ENCODE measurements at regions not wholly inside any gene's neighbourhood (a gene's known extent, or its start where the extent isn't known, plus 50 kb on each side); places are given as distances from the start of the nearest gene placed in this dataset.
"Not testable (repeated sequence)": the region's sequence is repeated elsewhere in the genome, so short reads cannot be mapped to it uniquely, and the experiment has no call there.

GRCh38 chr16:21533474-21533873, 65.9 kb upstream of the METTL9 start:
- not testable (repeated sequence) for H3K9me3 ChIP-seq (ENCODE audit: control insufficient read depth, low read length, poor library complexity, severe bottlenecking); DNase-seq; H3K4me3 Mint-ChIP-seq; H3K27me3 Mint-ChIP-seq; ATAC-seq; H3K4me1 Mint-ChIP-seq; H3K27ac Mint-ChIP-seq; H3K36me3 Mint-ChIP-seq (ENCODE audit: low read depth)

- DNase-seq; H3K27me3 Mint-ChIP-seq; H3K9me3 ChIP-seq (ENCODE audit: control insufficient read depth, low read length, poor library complexity, severe bottlenecking); H3K36me3 Mint-ChIP-seq (ENCODE audit: low read depth); H3K27ac Mint-ChIP-seq; H3K4me3 Mint-ChIP-seq; H3K4me1 Mint-ChIP-seq: not testable (repeated sequence)
- peak; percentile 57 for ATAC-seq
Observed at GRCh38 chr16:21534561-21534960, 64.8 kb upstream of the METTL9 start.

- not testable (repeated sequence) for H3K27me3 Mint-ChIP-seq; H3K9me3 ChIP-seq (ENCODE audit: control insufficient read depth, low read length, poor library complexity, severe bottlenecking); H3K4me1 Mint-ChIP-seq; H3K27ac Mint-ChIP-seq; H3K4me3 Mint-ChIP-seq; H3K36me3 Mint-ChIP-seq (ENCODE audit: low read depth); ATAC-seq; DNase-seq
Observed at GRCh38 chr16:21535201-21535600, 64.2 kb upstream of the METTL9 start.

- not testable (repeated sequence) for H3K27ac Mint-ChIP-seq, H3K4me1 Mint-ChIP-seq, DNase-seq
Observed at GRCh38 chr16:21536740-21537139, 62.6 kb upstream of the METTL9 start.

GRCh38 chr16:21537598-21537997, 61.8 kb upstream of the METTL9 start:
- DNase-seq; H3K27ac Mint-ChIP-seq; ATAC-seq; H3K9me3 ChIP-seq (ENCODE audit: control insufficient read depth, low read length, poor library complexity, severe bottlenecking); H3K27me3 Mint-ChIP-seq; H3K4me3 Mint-ChIP-seq; H3K4me1 Mint-ChIP-seq; H3K36me3 Mint-ChIP-seq (ENCODE audit: low read depth): not testable (repeated sequence)

More at GRCh38 chr16:21536740-21537139, 62.6 kb upstream of the METTL9 start:
- H3K36me3 Mint-ChIP-seq (ENCODE audit: low read depth); H3K27me3 Mint-ChIP-seq; H3K9me3 ChIP-seq (ENCODE audit: control insufficient read depth, low read length, poor library complexity, severe bottlenecking); ATAC-seq; H3K4me3 Mint-ChIP-seq: not testable (repeated sequence)

- H3K4me1 Mint-ChIP-seq = not testable (repeated sequence)
Observed at GRCh38 chr16:21539107-21539618, 60.2 kb upstream of the METTL9 start.

GRCh38 chr16:21540770-21541433, 58.5 kb upstream of the METTL9 start:
- ATAC-seq = peak; percentile 77

More at GRCh38 chr16:21539107-21539618, 60.2 kb upstream of the METTL9 start:
- H3K27me3 Mint-ChIP-seq; ATAC-seq; H3K9me3 ChIP-seq (ENCODE audit: control insufficient read depth, low read length, poor library complexity, severe bottlenecking); H3K27ac Mint-ChIP-seq; DNase-seq; H3K4me3 Mint-ChIP-seq; H3K36me3 Mint-ChIP-seq (ENCODE audit: low read depth): not testable (repeated sequence)

GRCh38 chr16:21541611-21542051, 57.7 kb upstream of the METTL9 start:
- not testable (repeated sequence) for H3K36me3 Mint-ChIP-seq (ENCODE audit: low read depth); H3K27me3 Mint-ChIP-seq; DNase-seq; H3K27ac Mint-ChIP-seq; H3K4me1 Mint-ChIP-seq; H3K9me3 ChIP-seq (ENCODE audit: control insufficient read depth, low read length, poor library complexity, severe bottlenecking)
- peak; percentile 74 for ATAC-seq
- peak overlapping the region; percentile 19 for H3K4me3 Mint-ChIP-seq

More at GRCh38 chr16:21540770-21541433, 58.5 kb upstream of the METTL9 start:
- H3K4me3 Mint-ChIP-seq = peak overlapping the region; percentile 22
- H3K27me3 Mint-ChIP-seq; H3K9me3 ChIP-seq (ENCODE audit: control insufficient read depth, low read length, poor library complexity, severe bottlenecking); H3K4me1 Mint-ChIP-seq; H3K27ac Mint-ChIP-seq; H3K36me3 Mint-ChIP-seq (ENCODE audit: low read depth); DNase-seq: not testable (repeated sequence)

- H3K36me3 Mint-ChIP-seq (ENCODE audit: low read depth); H3K27ac Mint-ChIP-seq; H3K9me3 ChIP-seq (ENCODE audit: control insufficient read depth, low read length, poor library complexity, severe bottlenecking); DNase-seq; H3K27me3 Mint-ChIP-seq; ATAC-seq; H3K4me1 Mint-ChIP-seq: not testable (repeated sequence)
- peak overlapping the region; percentile 19 for H3K4me3 Mint-ChIP-seq
Observed at GRCh38 chr16:21542075-21542474, 57.3 kb upstream of the METTL9 start.

GRCh38 chr16:21542491-21543124, 56.8 kb upstream of the METTL9 start:
- H3K4me1 Mint-ChIP-seq; H3K9me3 ChIP-seq (ENCODE audit: control insufficient read depth, low read length, poor library complexity, severe bottlenecking); H3K4me3 Mint-ChIP-seq; H3K27me3 Mint-ChIP-seq; ATAC-seq; DNase-seq; H3K36me3 Mint-ChIP-seq (ENCODE audit: low read depth): not testable (repeated sequence)
- peak overlapping the region; percentile 54 for H3K27ac Mint-ChIP-seq

GRCh38 chr16:21543151-21543836, 56.1 kb upstream of the METTL9 start:
- not testable (repeated sequence) for H3K36me3 Mint-ChIP-seq (ENCODE audit: low read depth); H3K9me3 ChIP-seq (ENCODE audit: control insufficient read depth, low read length, poor library complexity, severe bottlenecking); H3K4me3 Mint-ChIP-seq; DNase-seq; ATAC-seq; H3K27me3 Mint-ChIP-seq; H3K4me1 Mint-ChIP-seq
- H3K27ac Mint-ChIP-seq = peak overlapping the region; percentile 54

GRCh38 chr16:21545664-21546326, 53.6 kb upstream of the METTL9 start:
- not testable (repeated sequence) for H3K9me3 ChIP-seq (ENCODE audit: control insufficient read depth, low read length, poor library complexity, severe bottlenecking); H3K36me3 Mint-ChIP-seq (ENCODE audit: low read depth); ATAC-seq; H3K4me3 Mint-ChIP-seq; DNase-seq; H3K4me1 Mint-ChIP-seq; H3K27ac Mint-ChIP-seq; H3K27me3 Mint-ChIP-seq

GRCh38 chr16:21549396-21549795, 50.0 kb upstream of the METTL9 start:
- ATAC-seq; H3K4me3 Mint-ChIP-seq; H3K9me3 ChIP-seq (ENCODE audit: control insufficient read depth, low read length, poor library complexity, severe bottlenecking); DNase-seq; H3K36me3 Mint-ChIP-seq (ENCODE audit: low read depth); H3K4me1 Mint-ChIP-seq; H3K27me3 Mint-ChIP-seq: not testable (repeated sequence)
- H3K27ac Mint-ChIP-seq = peak overlapping the region; percentile 21
